SH-SY5Y (cell line): ENCODE measurements at regions not wholly inside any gene's neighbourhood (a gene's known extent, or its start where the extent isn't known, plus 50 kb on each side); places are given as distances from the start of the nearest gene placed in this dataset.

Experiments used
- GATA2 ChIP-seq: IDR thresholded peaks from 2 replicates; pipeline ENCODE4 v1.6.1; 2011; ENCODE audit warnings: mild to moderate bottlenecking, low read depth, low read length
- GATA3 ChIP-seq: IDR thresholded peaks from 2 replicates; pipeline ENCODE4 v1.6.1; 2011; ENCODE audit warnings: low read depth, mild to moderate bottlenecking, low read length, moderate library complexity

DNA sequence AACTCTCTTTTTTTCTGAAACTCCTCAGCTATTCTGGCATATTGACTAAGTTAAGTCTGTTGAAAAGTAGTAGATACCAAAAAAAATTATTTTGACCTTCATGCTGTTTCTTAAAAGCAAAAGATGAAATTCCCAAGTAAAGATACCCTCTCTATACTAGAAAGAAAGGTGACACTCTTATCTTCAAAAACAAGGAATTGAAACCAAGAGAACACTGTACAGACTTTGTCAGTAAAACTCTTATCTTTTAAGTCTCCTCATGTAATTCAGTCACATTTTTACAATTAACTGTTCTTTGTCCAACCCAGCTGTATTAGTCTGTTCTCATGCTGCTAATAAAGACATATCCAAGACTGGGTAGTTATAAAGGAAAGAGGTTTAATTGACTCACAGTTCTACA, 496.2 kb downstream of the LTN1 start:
- TF ChIP-seq GATA3: no peak
- no peak for TF ChIP-seq GATA2
